NB4 (cell line): ENCODE measurements at regions not wholly inside any gene's neighbourhood (a gene's known extent, or its start where the extent isn't known, plus 50 kb on each side); places are given as distances from the start of the nearest gene placed in this dataset.

ENCODE experiments used
- DNase-seq: peaks from one replicate; pipeline ENCODE4 v3.0.0; 2010; ENCODE audit warnings: low read depth
- H3K4me3 ChIP-seq: one replicate; pipeline ENCODE4 v1.5.1; 2011; ENCODE audit warnings: mild to moderate bottlenecking, low read depth, low read length, moderate library complexity
- CTCF ChIP-seq: IDR thresholded peaks from one replicate; pipeline ENCODE4 v1.5.1; 2012; ENCODE audit warnings: low read depth, low read length
- MAX ChIP-seq: IDR thresholded peaks from 2 replicates; pipeline ENCODE4 v1.6.1; 2011; ENCODE audit warnings: low read depth, low read length
- MYC ChIP-seq: IDR thresholded peaks from 2 replicates; pipeline ENCODE4 v1.6.1; 2011; ENCODE audit warnings: low read depth, low read length
- POLR2A ChIP-seq: IDR thresholded peaks from 2 replicates; pipeline ENCODE4 v1.6.1; 2011; ENCODE audit warnings: mild to moderate bottlenecking; ENCODE audit not compliant: insufficient read length; ENCODE audit errors: extremely low read depth

- H3K4me3 ChIP-seq, result no peak overlapping the region
- TF ChIP-seq MYC (no peak), MAX (no peak), CTCF (no peak), POLR2A (no peak)
- no peak for DNase-seq
These were observed 177.1 kb upstream of the PTER start for GRCh38 chr10:16259726-16260125.

GRCh38 chr10:16260388-16260787 lies 176.4 kb upstream of the PTER start:
- no peak for DNase-seq
- TF ChIP-seq CTCF, result no peak
- TF ChIP-seq MAX, result no peak
- no peak for TF ChIP-seq MYC
- no peak for TF ChIP-seq POLR2A
- H3K4me3 ChIP-seq, result no peak overlapping the region

- DNase-seq, result no peak
- TF ChIP-seq POLR2A, result no peak
- no peak for TF ChIP-seq CTCF
- no peak for TF ChIP-seq MYC
- TF ChIP-seq MAX, result no peak
- no peak overlapping the region for H3K4me3 ChIP-seq
These were observed 165.2 kb upstream of the PTER start for GRCh38 chr10:16271571-16271970.

- DNase-seq, result no peak
- no peak overlapping the region for H3K4me3 ChIP-seq
- TF ChIP-seq POLR2A (no peak), CTCF (no peak), MAX (no peak), MYC (no peak)
These were observed 161.9 kb upstream of the PTER start for GRCh38 chr10:16274911-16275310.

- H3K4me3 ChIP-seq, result no peak overlapping the region
- no peak for DNase-seq
- TF ChIP-seq MYC (no peak), MAX (no peak)
These were observed 156.2 kb upstream of the PTER start for GRCh38 chr10:16280595-16280994.

- H3K4me3 ChIP-seq, result no peak overlapping the region
- DNase-seq, result no peak
- TF ChIP-seq CTCF (no peak), MAX (no peak), POLR2A (no peak)
These were observed 144.4 kb upstream of the PTER start for GRCh38 chr10:16292366-16292765.
